ENCODE measurements at regions not wholly inside any gene's neighbourhood (a gene's known extent, or its start where the extent isn't known, plus 50 kb on each side); places are given as distances from the start of the nearest gene placed in this dataset.

- no peak for DNase-seq
These were observed 1002.4 kb upstream of the PCDH9 start for GRCh38 chr13:68232351-68233130.

- no peak for DNase-seq
These were observed 984.7 kb upstream of the PCDH9 start for GRCh38 chr13:68214691-68215415.

- no peak for DNase-seq
These were observed 969.1 kb upstream of the PCDH9 start for GRCh38 chr13:68199271-68199670.

GRCh38 chr13:68190818-68191217, 960.7 kb upstream of the PCDH9 start:
- DNase-seq, result no peak

GRCh38 chr13:68185444-68186141, 955.5 kb upstream of the PCDH9 start:
- no peak for DNase-seq

- DNase-seq, result no peak
These were observed 946.3 kb upstream of the PCDH9 start for GRCh38 chr13:68176475-68176874.

GRCh38 chr13:68174893-68175292, 944.8 kb upstream of the PCDH9 start:
- DNase-seq, result no peak

- no peak for DNase-seq
These were observed 943.0 kb upstream of the PCDH9 start for GRCh38 chr13:68173111-68173510.

GRCh38 chr13:68170961-68171360, 940.8 kb upstream of the PCDH9 start:
- no peak for DNase-seq

GRCh38 chr13:68168448-68168847, 938.3 kb upstream of the PCDH9 start:
- no peak for DNase-seq

- no peak for DNase-seq
These were observed 930.3 kb upstream of the PCDH9 start for GRCh38 chr13:68160466-68160865.

GRCh38 chr13:68152414-68152813, 922.3 kb upstream of the PCDH9 start:
- DNase-seq, result no peak

- DNase-seq, result no peak
These were observed 915.7 kb upstream of the PCDH9 start for GRCh38 chr13:68145852-68146251.

GRCh38 chr13:68128297-68128915, 898.3 kb upstream of the PCDH9 start:
- no peak for DNase-seq

- no peak for DNase-seq
These were observed 894.9 kb upstream of the PCDH9 start for GRCh38 chr13:68125087-68125480.

GRCh38 chr13:68124437-68125086, 894.4 kb upstream of the PCDH9 start:
- DNase-seq, result no peak

GRCh38 chr13:68110178-68110768, 880.1 kb upstream of the PCDH9 start:
- no peak for DNase-seq

GRCh38 chr13:68107667-68108066, 877.5 kb upstream of the PCDH9 start:
- DNase-seq, result no peak

- DNase-seq, result no peak
These were observed 869.5 kb upstream of the PCDH9 start for GRCh38 chr13:68099631-68100030.

- DNase-seq, result no peak
These were observed 850.9 kb upstream of the PCDH9 start for GRCh38 chr13:68081061-68081460.

- no peak for DNase-seq
These were observed 848.7 kb upstream of the PCDH9 start for GRCh38 chr13:68078874-68079273.

- no peak for DNase-seq
These were observed 848.3 kb upstream of the PCDH9 start for GRCh38 chr13:68078469-68078868.

Data from GF-D8 (cell line).